ENCODE measurements at regions not wholly inside any gene's neighbourhood (a gene's known extent, or its start where the extent isn't known, plus 50 kb on each side); places are given as distances from the start of the nearest gene placed in this dataset.
A peak's percentile ranks its signal among the peaks of the same experiment; 100 is the strongest.

DNA sequence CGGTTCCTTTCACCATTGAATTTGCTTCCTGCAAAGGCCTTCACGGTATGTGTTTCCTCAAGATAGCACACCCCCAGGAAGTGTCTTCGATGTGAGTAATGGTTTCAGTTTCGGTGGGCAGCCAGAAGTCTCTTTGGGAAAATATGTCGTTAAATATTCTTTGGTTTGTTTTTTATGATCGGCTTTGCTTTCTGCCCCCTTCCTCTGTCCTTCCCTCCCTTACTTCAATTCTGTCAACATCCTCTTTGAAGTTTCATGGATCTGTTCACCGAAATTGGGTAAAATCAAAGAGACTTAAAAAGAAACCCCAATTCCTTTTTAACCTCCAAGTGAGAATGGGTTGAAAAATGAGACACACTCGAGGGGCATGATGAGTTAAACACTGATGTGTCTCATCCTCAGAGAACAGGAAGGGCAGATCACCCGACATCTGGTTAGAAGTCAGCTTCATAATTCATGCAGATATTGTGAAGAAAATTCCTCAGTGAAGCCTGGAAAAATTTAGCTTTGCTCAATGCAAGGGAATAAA lies 170.8 kb upstream of the HABP2 start:
- DNase-seq, result peak; percentile 81
- peak overlapping the region; percentile 83 for H3K27ac ChIP-seq
- H3K4me3 ChIP-seq (ENCODE audit: low read depth, low read length), result peak overlapping the region; percentile 37

GRCh38 chr10:113382691-113383090 lies 170.2 kb upstream of the HABP2 start:
- TF ChIP-seq, protein P1, sequence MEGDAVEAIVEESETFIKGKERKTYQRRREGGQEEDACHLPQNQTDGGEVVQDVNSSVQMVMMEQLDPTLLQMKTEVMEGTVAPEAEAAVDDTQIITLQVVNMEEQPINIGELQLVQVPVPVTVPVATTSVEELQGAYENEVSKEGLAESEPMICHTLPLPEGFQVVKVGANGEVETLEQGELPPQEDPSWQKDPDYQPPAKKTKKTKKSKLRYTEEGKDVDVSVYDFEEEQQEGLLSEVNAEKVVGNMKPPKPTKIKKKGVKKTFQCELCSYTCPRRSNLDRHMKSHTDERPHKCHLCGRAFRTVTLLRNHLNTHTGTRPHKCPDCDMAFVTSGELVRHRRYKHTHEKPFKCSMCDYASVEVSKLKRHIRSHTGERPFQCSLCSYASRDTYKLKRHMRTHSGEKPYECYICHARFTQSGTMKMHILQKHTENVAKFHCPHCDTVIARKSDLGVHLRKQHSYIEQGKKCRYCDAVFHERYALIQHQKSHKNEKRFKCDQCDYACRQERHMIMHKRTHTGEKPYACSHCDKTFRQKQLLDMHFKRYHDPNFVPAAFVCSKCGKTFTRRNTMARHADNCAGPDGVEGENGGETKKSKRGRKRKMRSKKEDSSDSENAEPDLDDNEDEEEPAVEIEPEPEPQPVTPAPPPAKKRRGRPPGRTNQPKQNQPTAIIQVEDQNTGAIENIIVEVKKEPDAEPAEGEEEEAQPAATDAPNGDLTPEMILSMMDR (IDR thresholded peaks at IDR 0.05; ENCODE audit: low read depth, low read length, missing control alignments), result no peak
- DNase-seq, result no peak
- Histone ChIP-seq H3K4me3 (ENCODE audit: low read depth, low read length) (no peak overlapping the region), H3K27me3 (replicated peaks) (no peaks in the 10 kb centered on the region), H3K27ac (peak overlapping the region; percentile 83), H3K36me3 (replicated peaks) (no peaks in the 10 kb centered on the region)
- in situ Hi-C loops (cut with HindIII; ENCODE audit: low pct_ligation_motif_present, low sequenced_read_pairs), result no loop called here

More for the DNA sequence above, 170.8 kb upstream of the HABP2 start:
- Histone ChIP-seq H3K27me3 (replicated peaks) (no peaks in the 10 kb centered on the region), H3K36me3 (replicated peaks) (no peaks in the 10 kb centered on the region)
- in situ Hi-C loops (cut with HindIII; ENCODE audit: low pct_ligation_motif_present, low sequenced_read_pairs), result no loop called here
- TF ChIP-seq, protein P1 (IDR thresholded peaks at IDR 0.05; ENCODE audit: low read depth, low read length, missing control alignments), result no peak

DNA sequence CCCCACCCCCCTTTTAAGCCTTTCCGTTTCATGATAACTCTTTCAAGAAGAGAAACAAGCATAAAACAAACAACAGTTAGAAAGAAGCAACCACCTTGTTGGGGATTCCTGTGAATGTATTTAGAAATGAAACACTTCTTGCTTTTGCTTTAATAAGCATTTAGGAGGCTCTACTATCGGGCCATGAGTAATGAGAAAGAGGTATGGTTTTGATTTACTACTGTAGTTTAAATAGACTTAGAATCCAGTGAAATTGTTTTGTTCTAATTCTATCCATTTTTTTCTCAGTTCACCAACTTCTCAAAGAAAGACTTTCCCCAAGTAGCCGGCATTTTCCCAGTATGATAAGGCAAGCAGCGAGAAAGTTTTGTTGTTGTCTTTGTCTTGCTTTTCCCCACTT lies 168.7 kb upstream of the HABP2 start:
- H3K27ac ChIP-seq, result no peak overlapping the region
- TF ChIP-seq, protein P1 (IDR thresholded peaks at IDR 0.05; ENCODE audit: low read depth, low read length, missing control alignments), result no peak
- H3K36me3 ChIP-seq (replicated peaks), result no peaks in the 10 kb centered on the region
- in situ Hi-C loops (cut with HindIII; ENCODE audit: low pct_ligation_motif_present, low sequenced_read_pairs), result no loop called here
- DNase-seq, result no peak
- H3K27me3 ChIP-seq (replicated peaks), result no peaks in the 10 kb centered on the region
- H3K4me3 ChIP-seq (ENCODE audit: low read depth, low read length), result no peak overlapping the region

DNA sequence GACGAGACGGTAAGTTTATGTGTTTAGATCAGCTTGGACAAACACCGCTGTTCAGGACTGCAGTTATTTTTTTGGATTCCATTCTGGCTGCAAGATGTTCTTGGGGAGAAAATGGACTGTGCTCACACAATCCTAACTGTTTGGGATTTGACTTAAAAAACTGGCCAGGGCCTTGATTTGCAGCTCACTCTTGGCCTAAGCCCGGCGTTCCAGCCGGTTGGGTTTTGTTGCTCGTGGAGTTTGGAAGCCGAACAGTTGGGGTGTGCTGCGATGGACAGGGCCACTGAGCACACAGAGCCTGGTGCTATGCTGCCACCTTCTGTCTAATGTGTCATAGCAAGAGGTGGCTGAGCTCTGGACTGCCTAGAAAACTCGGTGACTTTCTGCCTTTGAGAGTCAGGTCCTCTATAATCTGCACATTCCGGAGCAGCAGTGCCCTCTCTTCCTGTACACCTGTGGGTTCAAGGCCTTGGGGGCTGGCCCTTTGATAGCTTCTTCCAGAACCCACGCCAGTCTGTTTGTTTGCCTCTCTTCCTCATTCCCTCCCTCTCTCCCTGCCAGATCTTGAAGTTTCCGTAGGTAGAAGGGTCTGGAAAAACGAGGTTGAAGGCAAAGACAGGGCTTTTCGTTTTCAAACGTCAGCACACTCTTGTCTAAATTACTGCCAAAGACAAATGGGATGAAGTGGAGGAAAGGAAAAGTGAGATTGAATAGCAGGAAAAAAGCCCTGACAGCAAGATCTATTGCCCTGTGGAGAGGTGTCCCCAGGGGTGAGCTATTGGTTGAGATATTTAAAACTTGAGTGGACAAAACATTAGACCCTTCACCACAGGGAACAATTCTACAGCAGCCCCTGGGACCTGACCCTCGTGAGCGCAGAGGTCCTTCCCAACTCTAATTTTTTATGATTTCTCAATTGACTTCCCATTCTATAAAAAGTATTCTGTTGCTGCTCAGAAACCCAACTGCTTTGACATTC lies 167.5 kb upstream of the HABP2 start:
- TF ChIP-seq, protein P1 (IDR thresholded peaks at IDR 0.05; ENCODE audit: low read depth, low read length, missing control alignments), result peak; percentile 92
- in situ Hi-C loops (cut with HindIII; ENCODE audit: low pct_ligation_motif_present, low sequenced_read_pairs), result no loop called here
- no peak overlapping the region for H3K27ac ChIP-seq

DNA sequence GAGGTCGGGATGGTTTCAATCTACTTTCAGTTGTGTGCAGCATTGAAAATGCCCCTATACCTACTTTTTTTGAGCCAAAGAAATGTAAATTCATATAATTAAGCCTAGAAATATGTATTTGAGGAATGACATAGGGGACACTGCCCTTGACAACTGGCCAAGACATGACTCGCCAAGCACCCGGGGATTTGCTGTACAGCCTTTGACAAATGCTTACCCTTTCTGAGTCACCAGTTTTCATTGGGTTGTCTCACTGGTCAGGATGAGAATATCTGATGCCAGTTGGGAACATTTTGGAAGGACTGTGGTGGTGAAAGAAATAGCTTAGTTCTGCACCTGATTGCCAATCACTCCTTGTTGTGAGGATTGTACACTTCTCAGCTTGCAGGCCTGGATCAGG lies 166.8 kb upstream of the HABP2 start:
- Histone ChIP-seq H3K4me3 (ENCODE audit: low read depth, low read length) (no peak overlapping the region), H3K27ac (no peak overlapping the region), H3K27me3 (replicated peaks) (no peaks in the 10 kb centered on the region), H3K36me3 (replicated peaks) (no peaks in the 10 kb centered on the region)
- peak; percentile 42 for DNase-seq
- TF ChIP-seq, protein P1 (IDR thresholded peaks at IDR 0.05; ENCODE audit: low read depth, low read length, missing control alignments), result no peak
- in situ Hi-C loops (cut with HindIII; ENCODE audit: low pct_ligation_motif_present, low sequenced_read_pairs), result no loop called here

More for the DNA sequence above, 167.5 kb upstream of the HABP2 start:
- Histone ChIP-seq H3K27me3 (replicated peaks) (no peaks in the 10 kb centered on the region), H3K4me3 (ENCODE audit: low read depth, low read length) (no peak overlapping the region), H3K36me3 (replicated peaks) (no peaks in the 10 kb centered on the region)
- peak; percentile 84 for DNase-seq

All from brain microvascular endothelial cell (primary cell).